ENCODE measurements at regions not wholly inside any gene's neighbourhood (a gene's known extent, or its start where the extent isn't known, plus 50 kb on each side); places are given as distances from the start of the nearest gene placed in this dataset.

GRCh38 chr7:46451846-46452245 is 530.8 kb upstream of the IGFBP3 start:
- TF ChIP-seq, protein P1, sequence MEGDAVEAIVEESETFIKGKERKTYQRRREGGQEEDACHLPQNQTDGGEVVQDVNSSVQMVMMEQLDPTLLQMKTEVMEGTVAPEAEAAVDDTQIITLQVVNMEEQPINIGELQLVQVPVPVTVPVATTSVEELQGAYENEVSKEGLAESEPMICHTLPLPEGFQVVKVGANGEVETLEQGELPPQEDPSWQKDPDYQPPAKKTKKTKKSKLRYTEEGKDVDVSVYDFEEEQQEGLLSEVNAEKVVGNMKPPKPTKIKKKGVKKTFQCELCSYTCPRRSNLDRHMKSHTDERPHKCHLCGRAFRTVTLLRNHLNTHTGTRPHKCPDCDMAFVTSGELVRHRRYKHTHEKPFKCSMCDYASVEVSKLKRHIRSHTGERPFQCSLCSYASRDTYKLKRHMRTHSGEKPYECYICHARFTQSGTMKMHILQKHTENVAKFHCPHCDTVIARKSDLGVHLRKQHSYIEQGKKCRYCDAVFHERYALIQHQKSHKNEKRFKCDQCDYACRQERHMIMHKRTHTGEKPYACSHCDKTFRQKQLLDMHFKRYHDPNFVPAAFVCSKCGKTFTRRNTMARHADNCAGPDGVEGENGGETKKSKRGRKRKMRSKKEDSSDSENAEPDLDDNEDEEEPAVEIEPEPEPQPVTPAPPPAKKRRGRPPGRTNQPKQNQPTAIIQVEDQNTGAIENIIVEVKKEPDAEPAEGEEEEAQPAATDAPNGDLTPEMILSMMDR (IDR thresholded peaks at IDR 0.05; ENCODE audit: extremely low read depth, missing control alignments): no peak
- DNase-seq (ENCODE audit: low spot score): no peak

DNA sequence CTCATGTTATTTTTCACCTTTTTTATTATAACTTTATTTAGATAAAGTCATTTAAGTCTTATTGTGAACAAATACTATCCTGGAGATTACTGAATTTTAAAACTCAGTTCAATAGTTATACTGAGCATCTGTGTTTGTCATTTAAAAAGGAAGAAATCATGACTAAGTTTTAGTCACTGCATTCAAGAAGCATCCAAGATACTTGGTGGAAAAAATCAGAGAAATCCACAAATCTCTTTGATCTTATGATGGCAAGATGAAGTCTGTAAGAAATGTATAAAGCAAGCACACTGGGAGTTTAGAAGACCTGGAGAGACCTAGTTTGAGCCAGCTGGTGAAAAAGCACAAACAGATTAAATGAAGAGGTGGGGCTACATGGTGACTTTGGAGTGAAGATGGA is 529.8 kb upstream of the IGFBP3 start:
- TF ChIP-seq, protein P1 (IDR thresholded peaks at IDR 0.05; ENCODE audit: extremely low read depth, missing control alignments): no peak
- DNase-seq (ENCODE audit: low spot score): no peak

DNA sequence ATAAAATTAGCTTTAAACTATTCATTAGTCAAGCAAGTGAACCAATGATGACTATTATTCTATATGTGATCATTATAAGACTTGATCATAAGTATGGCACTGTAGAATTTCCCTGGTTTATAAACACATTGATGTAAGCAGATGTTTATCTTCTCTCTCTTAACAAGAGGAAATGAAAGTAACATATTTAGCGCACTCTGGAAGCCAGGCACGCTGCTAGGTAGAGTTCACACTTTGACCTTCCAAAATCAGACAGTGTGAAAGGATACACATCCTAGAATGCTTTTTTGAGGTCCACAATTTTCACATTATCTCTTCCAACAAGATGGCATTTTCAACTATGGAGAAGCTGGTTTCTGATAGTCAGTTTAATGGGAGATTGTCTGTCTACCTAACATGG is 529.4 kb upstream of the IGFBP3 start:
- no peak for DNase-seq (ENCODE audit: low spot score)
- TF ChIP-seq, protein P1 (IDR thresholded peaks at IDR 0.05; ENCODE audit: extremely low read depth, missing control alignments): no peak

DNA sequence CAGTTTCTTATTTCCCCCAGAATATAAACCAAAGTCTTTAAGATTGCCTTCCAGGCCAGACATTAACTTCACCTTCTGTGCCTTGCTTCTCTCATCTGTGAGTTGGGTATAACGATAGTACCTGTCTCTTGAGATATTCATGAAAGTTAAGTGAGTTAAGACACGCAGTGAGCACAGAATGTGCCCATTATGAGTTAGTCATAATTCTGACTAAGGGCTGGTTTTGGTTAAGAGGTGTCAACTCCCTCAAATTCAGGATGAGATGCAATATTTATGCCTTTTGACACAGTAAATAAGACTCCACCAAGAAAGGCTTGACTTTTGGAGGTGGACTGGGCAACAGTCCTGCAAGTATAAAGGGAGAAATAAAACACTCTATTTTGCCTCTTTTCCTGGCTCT is 528.7 kb upstream of the IGFBP3 start:
- TF ChIP-seq, protein P1 (IDR thresholded peaks at IDR 0.05; ENCODE audit: extremely low read depth, missing control alignments): no peak
- no peak for DNase-seq (ENCODE audit: low spot score)

- no peak for DNase-seq (ENCODE audit: low spot score)
- TF ChIP-seq, protein P1 (IDR thresholded peaks at IDR 0.05; ENCODE audit: extremely low read depth, missing control alignments): no peak
Observed at GRCh38 chr7:46448478-46448877, 527.4 kb upstream of the IGFBP3 start.

- DNase-seq (ENCODE audit: low spot score): no peak
- TF ChIP-seq, protein P1 (IDR thresholded peaks at IDR 0.05; ENCODE audit: extremely low read depth, missing control alignments): no peak
Observed at GRCh38 chr7:46446151-46446550, 525.1 kb upstream of the IGFBP3 start.

DNA sequence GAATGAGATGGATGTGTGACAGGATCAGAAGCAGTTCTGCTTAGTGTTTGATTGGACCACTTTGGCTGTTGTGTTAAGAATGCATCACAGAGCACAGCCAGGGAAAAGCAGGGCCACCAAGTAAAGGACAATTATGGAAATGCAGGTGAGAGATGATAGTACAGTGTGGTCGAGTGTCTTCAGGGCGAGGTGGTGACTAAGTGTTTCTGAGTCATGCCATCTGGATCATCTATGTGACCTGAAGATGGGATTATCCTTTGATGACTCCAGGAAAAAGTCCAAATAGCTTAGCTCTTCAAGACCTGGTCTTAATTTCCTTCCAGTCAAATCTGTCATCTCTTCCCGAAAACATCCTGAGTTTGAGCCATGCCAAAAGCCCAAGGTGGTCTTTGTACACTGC is 523.2 kb upstream of the IGFBP3 start:
- DNase-seq (ENCODE audit: low spot score): no peak
- TF ChIP-seq, protein P1 (IDR thresholded peaks at IDR 0.05; ENCODE audit: extremely low read depth, missing control alignments): no peak
